ENCODE measurements at regions not wholly inside any gene's neighbourhood (a gene's known extent, or its start where the extent isn't known, plus 50 kb on each side); places are given as distances from the start of the nearest gene placed in this dataset.

DNA sequence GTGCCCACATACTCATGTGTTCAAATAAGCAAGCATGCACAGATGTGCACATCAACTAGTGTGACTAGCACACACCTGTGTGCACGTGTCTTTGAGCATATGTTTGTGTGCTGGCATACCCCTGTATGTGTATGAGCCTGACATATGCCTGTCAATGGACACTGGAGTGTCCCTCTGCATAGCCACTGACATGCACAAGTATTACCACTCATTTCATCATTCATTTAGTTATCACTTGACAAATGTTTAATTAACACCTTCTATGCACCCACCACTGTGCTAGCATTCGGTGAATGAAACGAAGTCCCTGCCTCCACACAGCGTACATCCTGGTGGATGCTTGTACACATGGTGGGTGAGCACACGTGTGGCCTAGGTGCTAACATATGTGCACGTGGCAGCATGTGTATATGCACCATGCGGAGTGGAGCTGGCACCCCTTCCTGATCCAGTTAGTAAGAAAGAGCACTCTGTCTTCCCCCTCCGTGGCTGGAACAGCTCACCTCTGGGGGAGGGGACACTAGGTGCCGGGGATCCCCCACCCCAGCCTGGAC lies 112.0 kb downstream of the CHST1 start:
- Histone ChIP-seq H3K4me3 (ENCODE audit: low read depth in 2 of 2, low read length in 2 of 2) (no peak overlapping the region), H3K36me3 (ENCODE audit: control insufficient read depth, insufficient read depth, low read length) (no peaks in the 10 kb centered on the region), H3K4me1 (ENCODE audit: control insufficient read depth, insufficient read depth, low read length) (no peaks in the 10 kb centered on the region), H3K27ac (ENCODE audit: low read length) (no peak overlapping the region), H3K27me3 (ENCODE audit: control insufficient read depth, insufficient read depth, low read length) (no peaks in the 10 kb centered on the region; the same call in 1 of the 2 replicates), H3K9me3 (ENCODE audit: control insufficient read depth, insufficient read depth, low read depth, low read length) (no peaks in the 10 kb centered on the region)
- no peak for DNase-seq (ENCODE audit: low read depth, low spot score)
- BruUV-seq (replicated peaks) = no TSS peak
- in situ Hi-C loops (cut with HindIII; ENCODE audit: low pct_unique_long_range_greater_than_20kb, low sequenced_read_pairs) = no loop called here
- no peak for ATAC-seq
- POLR2A ChIA-PET = no interaction called here
- CTCF ChIA-PET = interaction anchor here (0.6 kb wide), 1 partner anchor 16 kb away, joined by 3 read pairs; no protein-coding TSS in a partner anchor
- intact Hi-C loops (cut with micrococcal nuclease; ENCODE audit: unreplicated experiment) = no loop called here
- TF ChIP-seq SIN3A (IDR thresholded peaks at IDR 0.05; ENCODE audit: borderline replicate concordance, insufficient read depth, low read depth, low read length) (no peak), POLR2AphosphoS5 (IDR thresholded peaks at IDR 0.05; ENCODE audit: low read depth, low read length) (no peak), TCF7L2 (IDR thresholded peaks at IDR 0.05; ENCODE audit: low read depth, low read length) (no peak)
- TF ChIP-seq, protein P1, sequence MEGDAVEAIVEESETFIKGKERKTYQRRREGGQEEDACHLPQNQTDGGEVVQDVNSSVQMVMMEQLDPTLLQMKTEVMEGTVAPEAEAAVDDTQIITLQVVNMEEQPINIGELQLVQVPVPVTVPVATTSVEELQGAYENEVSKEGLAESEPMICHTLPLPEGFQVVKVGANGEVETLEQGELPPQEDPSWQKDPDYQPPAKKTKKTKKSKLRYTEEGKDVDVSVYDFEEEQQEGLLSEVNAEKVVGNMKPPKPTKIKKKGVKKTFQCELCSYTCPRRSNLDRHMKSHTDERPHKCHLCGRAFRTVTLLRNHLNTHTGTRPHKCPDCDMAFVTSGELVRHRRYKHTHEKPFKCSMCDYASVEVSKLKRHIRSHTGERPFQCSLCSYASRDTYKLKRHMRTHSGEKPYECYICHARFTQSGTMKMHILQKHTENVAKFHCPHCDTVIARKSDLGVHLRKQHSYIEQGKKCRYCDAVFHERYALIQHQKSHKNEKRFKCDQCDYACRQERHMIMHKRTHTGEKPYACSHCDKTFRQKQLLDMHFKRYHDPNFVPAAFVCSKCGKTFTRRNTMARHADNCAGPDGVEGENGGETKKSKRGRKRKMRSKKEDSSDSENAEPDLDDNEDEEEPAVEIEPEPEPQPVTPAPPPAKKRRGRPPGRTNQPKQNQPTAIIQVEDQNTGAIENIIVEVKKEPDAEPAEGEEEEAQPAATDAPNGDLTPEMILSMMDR (IDR thresholded peaks at IDR 0.05) = no peak
- TF ChIP-seq, protein P2, sequence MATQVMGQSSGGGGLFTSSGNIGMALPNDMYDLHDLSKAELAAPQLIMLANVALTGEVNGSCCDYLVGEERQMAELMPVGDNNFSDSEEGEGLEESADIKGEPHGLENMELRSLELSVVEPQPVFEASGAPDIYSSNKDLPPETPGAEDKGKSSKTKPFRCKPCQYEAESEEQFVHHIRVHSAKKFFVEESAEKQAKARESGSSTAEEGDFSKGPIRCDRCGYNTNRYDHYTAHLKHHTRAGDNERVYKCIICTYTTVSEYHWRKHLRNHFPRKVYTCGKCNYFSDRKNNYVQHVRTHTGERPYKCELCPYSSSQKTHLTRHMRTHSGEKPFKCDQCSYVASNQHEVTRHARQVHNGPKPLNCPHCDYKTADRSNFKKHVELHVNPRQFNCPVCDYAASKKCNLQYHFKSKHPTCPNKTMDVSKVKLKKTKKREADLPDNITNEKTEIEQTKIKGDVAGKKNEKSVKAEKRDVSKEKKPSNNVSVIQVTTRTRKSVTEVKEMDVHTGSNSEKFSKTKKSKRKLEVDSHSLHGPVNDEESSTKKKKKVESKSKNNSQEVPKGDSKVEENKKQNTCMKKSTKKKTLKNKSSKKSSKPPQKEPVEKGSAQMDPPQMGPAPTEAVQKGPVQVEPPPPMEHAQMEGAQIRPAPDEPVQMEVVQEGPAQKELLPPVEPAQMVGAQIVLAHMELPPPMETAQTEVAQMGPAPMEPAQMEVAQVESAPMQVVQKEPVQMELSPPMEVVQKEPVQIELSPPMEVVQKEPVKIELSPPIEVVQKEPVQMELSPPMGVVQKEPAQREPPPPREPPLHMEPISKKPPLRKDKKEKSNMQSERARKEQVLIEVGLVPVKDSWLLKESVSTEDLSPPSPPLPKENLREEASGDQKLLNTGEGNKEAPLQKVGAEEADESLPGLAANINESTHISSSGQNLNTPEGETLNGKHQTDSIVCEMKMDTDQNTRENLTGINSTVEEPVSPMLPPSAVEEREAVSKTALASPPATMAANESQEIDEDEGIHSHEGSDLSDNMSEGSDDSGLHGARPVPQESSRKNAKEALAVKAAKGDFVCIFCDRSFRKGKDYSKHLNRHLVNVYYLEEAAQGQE (IDR thresholded peaks at IDR 0.05; ENCODE audit: insufficient read depth in 1 of 2, low read depth in 2 of 2, low read length in 1 of 2) = no peak

DNA sequence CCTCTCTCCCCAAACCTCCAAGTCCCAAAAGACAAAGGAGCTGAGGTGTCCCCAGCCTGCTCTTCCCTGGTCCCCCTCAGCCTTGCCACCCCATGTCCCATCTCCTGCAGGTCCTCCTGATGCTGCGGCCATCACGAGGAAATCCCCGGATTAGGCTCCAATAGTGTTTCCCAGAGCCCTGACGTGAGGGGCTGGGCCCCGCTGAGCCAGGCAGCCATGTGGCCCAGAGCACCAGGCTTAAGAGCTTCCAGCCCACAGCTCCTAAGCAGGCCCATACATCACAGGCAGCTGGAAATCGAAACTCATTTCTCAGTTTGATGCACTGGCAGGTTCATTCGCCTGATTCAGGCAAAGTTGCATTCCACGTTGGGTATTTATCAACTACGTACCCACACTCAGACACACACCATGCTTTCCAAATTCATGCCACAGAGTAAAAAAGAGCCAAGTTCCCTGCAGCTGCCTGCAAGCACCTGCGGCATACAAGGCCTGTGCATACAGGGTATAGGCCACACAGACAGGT lies 114.2 kb downstream of the CHST1 start:
- ATAC-seq (no peak), DNase-seq (ENCODE audit: low read depth, low spot score) (no peak)
- Histone ChIP-seq H3K9me3 (ENCODE audit: control insufficient read depth, insufficient read depth, low read depth, low read length) (no peaks in the 10 kb centered on the region), H3K27me3 (ENCODE audit: control insufficient read depth, insufficient read depth, low read length) (peaks cover 5% of the 10 kb centered on the region; the same call in 1 of the 2 replicates), H3K4me3 (ENCODE audit: low read depth in 2 of 2, low read length in 2 of 2) (no peak overlapping the region), H3K27ac (ENCODE audit: low read length) (no peak overlapping the region), H3K4me1 (ENCODE audit: control insufficient read depth, insufficient read depth, low read length) (no peaks in the 10 kb centered on the region), H3K36me3 (ENCODE audit: control insufficient read depth, insufficient read depth, low read length) (no peaks in the 10 kb centered on the region)
- no peak for TF ChIP-seq SIN3A (IDR thresholded peaks at IDR 0.05; ENCODE audit: borderline replicate concordance, insufficient read depth, low read depth, low read length)
- TF ChIP-seq, protein P2 (IDR thresholded peaks at IDR 0.05; ENCODE audit: insufficient read depth in 1 of 2, low read depth in 2 of 2, low read length in 1 of 2) = no peak
- no peak for TF ChIP-seq TCF7L2 (IDR thresholded peaks at IDR 0.05; ENCODE audit: low read depth, low read length)
- TF ChIP-seq, protein P1 (IDR thresholded peaks at IDR 0.05) = no peak
- TF ChIP-seq POLR2AphosphoS5 (IDR thresholded peaks at IDR 0.05; ENCODE audit: low read depth, low read length) = no peak
- in situ Hi-C loops (cut with HindIII; ENCODE audit: low pct_unique_long_range_greater_than_20kb, low sequenced_read_pairs) = no loop called here
- ChIA-PET POLR2A (no interaction called here), CTCF (no interaction called here)
- BruUV-seq (replicated peaks) = no TSS peak
- intact Hi-C loops (cut with micrococcal nuclease; ENCODE audit: unreplicated experiment) = no loop called here

All from Panc1 (cell line).